Activated B cell treated with CpG ODN at 0.5 μM for 24 hours (primary cell): ENCODE measurements at regions not wholly inside any gene's neighbourhood (a gene's known extent, or its start where the extent isn't known, plus 50 kb on each side); places are given as distances from the start of the nearest gene placed in this dataset.

ENCODE experiments used
- ATAC-seq: fragments of 200-7000 bp; cut with Tn5 transposase; one replicate; pipeline ENCODE4 v1.10.0; 2021; ENCODE audit warnings: low read depth, mild to moderate bottlenecking, moderate library complexity
- CTCF ChIA-PET: fragments of 350-600 bp; sonication (Branson Sonifier 250); formaldehyde crosslinking; loops from one replicate; lab custom pipeline; 2021; ENCODE audit warnings: antibody characterized with exemption; lab: Charles Lee
- POLR2A ChIA-PET: fragments of 350-600 bp; sonication (Branson Sonifier 250); formaldehyde crosslinking; loops from one replicate; lab custom pipeline; 2021; ENCODE audit warnings: antibody characterized with exemption; lab: Charles Lee
- DNase-seq: peaks from one replicate; pipeline ENCODE4 v3.0.0; 2022
- H3K27ac Mint-ChIP-seq: one replicate; pipeline ENCODE4 v1.8.0; 2020; ENCODE audit warnings: mixed read lengths
- H3K27me3 Mint-ChIP-seq: one replicate; pipeline ENCODE4 v1.8.0; 2021; ENCODE audit warnings: mixed read lengths
- H3K36me3 Mint-ChIP-seq: one replicate; pipeline ENCODE4 v1.8.0; 2021; ENCODE audit warnings: low read depth, mixed read lengths
- H3K4me1 Mint-ChIP-seq: one replicate; pipeline ENCODE4 v1.8.0; 2021; ENCODE audit warnings: mixed read lengths
- H3K4me3 Mint-ChIP-seq: one replicate; pipeline ENCODE4 v1.8.0; 2020; ENCODE audit warnings: mild to moderate bottlenecking, mixed read lengths
- H3K9me3 Mint-ChIP-seq: one replicate; pipeline ENCODE4 v1.8.0; 2020; ENCODE audit warnings: mixed read lengths
- CTCF ChIP-seq: fragments of 200-600 bp; IDR thresholded peaks from one replicate; pipeline ENCODE4 v1.8.0; 2022; ENCODE audit warnings: antibody characterized with exemption, mild to moderate bottlenecking
- intact Hi-C: fragments of 100-400 bp; cut with micrococcal nuclease; formaldehyde crosslinking; loops from one replicate; pipeline ENCODE4 v1.15.1; 2024

GRCh38 chr2:128523457-128523856 lies 204.8 kb upstream of the HS6ST1 start:
- ATAC-seq (no peak), DNase-seq (no peak)
- POLR2A ChIA-PET: no interaction called here
- Mint-ChIP-seq H3K27me3 (peaks cover 20% of the 10 kb centered on the region), H3K9me3 (peaks cover 4% of the 10 kb centered on the region), H3K27ac (no peak overlapping the region), H3K36me3 (no peaks in the 10 kb centered on the region), H3K4me1 (no peaks in the 10 kb centered on the region), H3K4me3 (no peak overlapping the region)
- intact Hi-C loops: no loop called here
- CTCF ChIA-PET: no interaction called here
- no peak for TF ChIP-seq CTCF

- H3K27ac Mint-ChIP-seq: no peak overlapping the region
Measured at GRCh38 chr2:128524183-128524582, 205.5 kb upstream of the HS6ST1 start.

GRCh38 chr2:128525653-128526052 lies 207.0 kb upstream of the HS6ST1 start:
- Mint-ChIP-seq H3K36me3 (no peaks in the 10 kb centered on the region), H3K9me3 (peaks cover 4% of the 10 kb centered on the region), H3K4me1 (no peaks in the 10 kb centered on the region), H3K27ac (no peak overlapping the region), H3K4me3 (no peak overlapping the region), H3K27me3 (peaks cover 23% of the 10 kb centered on the region)
- no peak for TF ChIP-seq CTCF
- ATAC-seq (no peak), DNase-seq (no peak)
- ChIA-PET CTCF (no interaction called here), POLR2A (no interaction called here)
- intact Hi-C loops: no loop called here

More at GRCh38 chr2:128524183-128524582, 205.5 kb upstream of the HS6ST1 start:
- peaks cover 4% of the 10 kb centered on the region for H3K9me3 Mint-ChIP-seq
- H3K4me3 Mint-ChIP-seq: no peak overlapping the region
- ChIA-PET CTCF (no interaction called here), POLR2A (no interaction called here)
- no peak for TF ChIP-seq CTCF
- ATAC-seq: no peak
- no peak for DNase-seq
- H3K36me3 Mint-ChIP-seq: no peaks in the 10 kb centered on the region
- intact Hi-C loops: no loop called here
- H3K4me1 Mint-ChIP-seq: no peaks in the 10 kb centered on the region
- H3K27me3 Mint-ChIP-seq: peaks cover 23% of the 10 kb centered on the region

GRCh38 chr2:128526455-128526976 lies 207.8 kb upstream of the HS6ST1 start:
- ChIA-PET CTCF (no interaction called here), POLR2A (no interaction called here)
- Mint-ChIP-seq H3K4me3 (no peak overlapping the region), H3K9me3 (peaks cover 4% of the 10 kb centered on the region), H3K27ac (no peak overlapping the region), H3K4me1 (no peaks in the 10 kb centered on the region), H3K36me3 (no peaks in the 10 kb centered on the region), H3K27me3 (peaks cover 23% of the 10 kb centered on the region)
- ATAC-seq (no peak), DNase-seq (no peak)
- TF ChIP-seq CTCF: no peak
- intact Hi-C loops: no loop called here

- ChIA-PET POLR2A (no interaction called here), CTCF (no interaction called here)
- no peak for TF ChIP-seq CTCF
- peaks cover 4% of the 10 kb centered on the region for H3K9me3 Mint-ChIP-seq
- H3K36me3 Mint-ChIP-seq: no peaks in the 10 kb centered on the region
- intact Hi-C loops: no loop called here
- peaks cover 17% of the 10 kb centered on the region for H3K27me3 Mint-ChIP-seq
- H3K27ac Mint-ChIP-seq: no peak overlapping the region
- ATAC-seq: no peak
- H3K4me3 Mint-ChIP-seq: no peak overlapping the region
- DNase-seq: no peak
- H3K4me1 Mint-ChIP-seq: peaks cover 3% of the 10 kb centered on the region
Measured at GRCh38 chr2:128528133-128528532, 209.5 kb upstream of the HS6ST1 start.
